Iris pigment epithelial cell (primary cell): ENCODE measurements at regions not wholly inside any gene's neighbourhood (a gene's known extent, or its start where the extent isn't known, plus 50 kb on each side); places are given as distances from the start of the nearest gene placed in this dataset.

ENCODE experiments used
- DNase-seq: peaks from one replicate; pipeline ENCODE4 v3.0.0-alpha.2; 2011; ENCODE audit warnings: low read depth

GRCh38 chr9:68648164-68648563, 56.9 kb upstream of the PIP5K1B start:
- DNase-seq = no peak

- no peak for DNase-seq
These were observed 56.1 kb upstream of the PIP5K1B start for GRCh38 chr9:68648971-68649370.

GRCh38 chr9:68651280-68651893, 53.7 kb upstream of the PIP5K1B start:
- DNase-seq = no peak

GRCh38 chr9:68653141-68653595, 51.9 kb upstream of the PIP5K1B start:
- DNase-seq = no peak

GRCh38 chr9:68654075-68654474, 51.0 kb upstream of the PIP5K1B start:
- DNase-seq = no peak
